ENCODE measurements at regions not wholly inside any gene's neighbourhood (a gene's known extent, or its start where the extent isn't known, plus 50 kb on each side); places are given as distances from the start of the nearest gene placed in this dataset.

GRCh38 chr12:58138424-58138823 lies 197.1 kb downstream of the ATP23 start:
- TF ChIP-seq, protein P1, sequence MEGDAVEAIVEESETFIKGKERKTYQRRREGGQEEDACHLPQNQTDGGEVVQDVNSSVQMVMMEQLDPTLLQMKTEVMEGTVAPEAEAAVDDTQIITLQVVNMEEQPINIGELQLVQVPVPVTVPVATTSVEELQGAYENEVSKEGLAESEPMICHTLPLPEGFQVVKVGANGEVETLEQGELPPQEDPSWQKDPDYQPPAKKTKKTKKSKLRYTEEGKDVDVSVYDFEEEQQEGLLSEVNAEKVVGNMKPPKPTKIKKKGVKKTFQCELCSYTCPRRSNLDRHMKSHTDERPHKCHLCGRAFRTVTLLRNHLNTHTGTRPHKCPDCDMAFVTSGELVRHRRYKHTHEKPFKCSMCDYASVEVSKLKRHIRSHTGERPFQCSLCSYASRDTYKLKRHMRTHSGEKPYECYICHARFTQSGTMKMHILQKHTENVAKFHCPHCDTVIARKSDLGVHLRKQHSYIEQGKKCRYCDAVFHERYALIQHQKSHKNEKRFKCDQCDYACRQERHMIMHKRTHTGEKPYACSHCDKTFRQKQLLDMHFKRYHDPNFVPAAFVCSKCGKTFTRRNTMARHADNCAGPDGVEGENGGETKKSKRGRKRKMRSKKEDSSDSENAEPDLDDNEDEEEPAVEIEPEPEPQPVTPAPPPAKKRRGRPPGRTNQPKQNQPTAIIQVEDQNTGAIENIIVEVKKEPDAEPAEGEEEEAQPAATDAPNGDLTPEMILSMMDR (conservative IDR thresholded peaks at IDR 0.05 in 1 of 2, IDR thresholded peaks at IDR 0.05 in 1 of 2; ENCODE audit: extremely low read depth in 1 of 2, insufficient read depth in 1 of 2, low read depth in 1 of 2, low read length in 2 of 2) = no peak
- TF ChIP-seq EZH2 (IDR thresholded peaks at IDR 0.05; ENCODE audit: borderline replicate concordance, low read length) = no peak

Measured in mammary epithelial cell (primary cell).